ENCODE measurements at regions not wholly inside any gene's neighbourhood (a gene's known extent, or its start where the extent isn't known, plus 50 kb on each side); places are given as distances from the start of the nearest gene placed in this dataset.

DNA sequence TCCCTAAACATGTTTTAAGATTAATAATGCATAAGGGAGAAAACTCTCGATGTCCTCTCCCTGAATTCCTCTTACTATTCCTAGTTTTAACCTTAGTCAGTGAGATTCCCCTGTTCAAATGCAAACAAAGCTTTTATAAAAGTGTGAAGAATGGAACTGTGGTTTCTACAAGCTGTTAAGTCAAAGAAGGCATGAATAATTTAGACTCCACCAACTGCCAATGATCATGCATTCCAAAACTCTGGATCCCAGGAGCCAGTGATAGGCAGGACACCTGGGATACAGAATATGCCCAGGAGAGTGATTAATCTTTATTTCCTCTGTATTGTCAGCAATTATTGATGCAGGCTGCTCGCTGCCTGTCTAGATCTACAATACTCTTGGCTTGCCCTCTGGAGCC, 190.3 kb upstream of the ATF7IP start:
- peaks cover 5% of the 10 kb centered on the region for H3K9me3 Mint-ChIP-seq
- no peaks in the 10 kb centered on the region for H3K4me1 Mint-ChIP-seq
- no peak overlapping the region for H3K27ac Mint-ChIP-seq
- no peak overlapping the region for H3K4me3 Mint-ChIP-seq
- TF ChIP-seq, protein P1, sequence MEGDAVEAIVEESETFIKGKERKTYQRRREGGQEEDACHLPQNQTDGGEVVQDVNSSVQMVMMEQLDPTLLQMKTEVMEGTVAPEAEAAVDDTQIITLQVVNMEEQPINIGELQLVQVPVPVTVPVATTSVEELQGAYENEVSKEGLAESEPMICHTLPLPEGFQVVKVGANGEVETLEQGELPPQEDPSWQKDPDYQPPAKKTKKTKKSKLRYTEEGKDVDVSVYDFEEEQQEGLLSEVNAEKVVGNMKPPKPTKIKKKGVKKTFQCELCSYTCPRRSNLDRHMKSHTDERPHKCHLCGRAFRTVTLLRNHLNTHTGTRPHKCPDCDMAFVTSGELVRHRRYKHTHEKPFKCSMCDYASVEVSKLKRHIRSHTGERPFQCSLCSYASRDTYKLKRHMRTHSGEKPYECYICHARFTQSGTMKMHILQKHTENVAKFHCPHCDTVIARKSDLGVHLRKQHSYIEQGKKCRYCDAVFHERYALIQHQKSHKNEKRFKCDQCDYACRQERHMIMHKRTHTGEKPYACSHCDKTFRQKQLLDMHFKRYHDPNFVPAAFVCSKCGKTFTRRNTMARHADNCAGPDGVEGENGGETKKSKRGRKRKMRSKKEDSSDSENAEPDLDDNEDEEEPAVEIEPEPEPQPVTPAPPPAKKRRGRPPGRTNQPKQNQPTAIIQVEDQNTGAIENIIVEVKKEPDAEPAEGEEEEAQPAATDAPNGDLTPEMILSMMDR (IDR thresholded peaks at IDR 0.05), result no peak
- no peaks in the 10 kb centered on the region for H3K36me3 Mint-ChIP-seq (ENCODE audit: low read depth)
- peaks cover 9% of the 10 kb centered on the region for H3K27me3 Mint-ChIP-seq (ENCODE audit: low read depth, poor library complexity)
- DNase-seq, result no peak

DNA sequence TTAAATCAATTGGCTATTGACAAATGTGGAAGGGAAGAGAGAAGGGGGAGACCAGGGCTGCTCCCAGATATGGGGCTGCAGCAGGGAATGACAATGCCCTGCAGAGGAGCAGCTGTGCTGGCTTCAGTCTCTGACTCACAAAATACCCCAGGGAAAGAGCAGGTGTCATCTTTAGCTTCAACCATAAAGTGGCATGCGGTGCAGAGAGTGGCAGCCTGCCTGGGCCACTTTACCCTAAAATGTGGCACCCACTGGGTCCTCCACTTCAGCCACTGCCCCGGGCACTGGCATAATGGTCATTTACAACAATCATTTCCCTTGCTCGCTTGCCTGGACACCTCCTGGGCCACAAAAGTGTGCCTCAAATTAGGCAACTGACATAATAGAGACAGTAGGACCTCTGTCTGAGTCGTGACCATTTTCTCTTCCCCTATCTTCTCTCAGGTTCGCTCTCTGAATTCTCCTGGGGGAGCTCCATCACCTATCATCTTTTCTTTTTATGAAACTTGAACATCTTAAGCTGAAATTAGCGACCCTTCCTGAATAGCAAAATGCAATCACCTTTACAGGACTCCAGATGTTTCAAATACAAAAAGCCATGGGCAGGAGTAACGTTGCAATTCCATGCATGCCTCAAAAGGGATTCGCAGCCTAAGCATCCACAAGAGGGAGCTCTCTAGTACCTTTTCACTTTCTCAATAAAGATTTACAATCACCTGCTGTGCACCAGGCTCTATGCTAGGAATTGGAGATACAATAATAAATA, 179.9 kb upstream of the ATF7IP start:
- H3K27ac Mint-ChIP-seq, result no peak overlapping the region
- peak; percentile 39 for DNase-seq
- no peak overlapping the region for H3K4me3 Mint-ChIP-seq
- TF ChIP-seq, protein P1 (IDR thresholded peaks at IDR 0.05), result peak; percentile 74
- H3K4me1 Mint-ChIP-seq, result peaks cover 13% of the 10 kb centered on the region
- H3K36me3 Mint-ChIP-seq (ENCODE audit: low read depth), result no peaks in the 10 kb centered on the region
- H3K27me3 Mint-ChIP-seq (ENCODE audit: low read depth, poor library complexity), result peaks cover 8% of the 10 kb centered on the region
- peaks cover 10% of the 10 kb centered on the region for H3K9me3 Mint-ChIP-seq

GRCh38 chr12:14186193-14186502, 179.3 kb upstream of the ATF7IP start:
- Mint-ChIP-seq H3K27me3 (ENCODE audit: low read depth, poor library complexity) (peaks cover 8% of the 10 kb centered on the region), H3K27ac (no peak overlapping the region), H3K9me3 (peaks cover 5% of the 10 kb centered on the region), H3K36me3 (ENCODE audit: low read depth) (no peaks in the 10 kb centered on the region), H3K4me3 (no peak overlapping the region), H3K4me1 (peaks cover 13% of the 10 kb centered on the region)
- TF ChIP-seq, protein P1 (IDR thresholded peaks at IDR 0.05), result no peak
- no peak for DNase-seq

DNA sequence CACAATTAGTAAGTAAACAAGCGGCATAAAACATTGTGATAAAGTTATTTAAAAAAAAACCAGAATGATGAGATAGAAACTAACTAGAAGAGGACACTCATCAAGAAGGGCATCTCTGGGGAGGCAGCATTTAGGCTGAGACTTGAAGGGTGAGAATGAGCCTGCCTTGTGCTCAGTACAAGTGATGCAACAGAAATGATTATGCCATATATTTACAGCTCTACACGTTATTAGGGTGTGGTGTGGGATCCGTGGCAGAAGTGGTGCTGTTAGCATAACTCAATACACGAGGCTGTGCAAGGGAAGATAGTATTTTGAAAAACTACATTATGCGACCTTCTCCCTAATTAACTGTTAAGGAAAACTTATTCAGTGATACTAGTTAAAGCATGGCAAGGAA, 178.5 kb upstream of the ATF7IP start:
- H3K9me3 Mint-ChIP-seq, result no peaks in the 10 kb centered on the region
- TF ChIP-seq, protein P1 (IDR thresholded peaks at IDR 0.05), result no peak
- peaks cover 13% of the 10 kb centered on the region for H3K4me1 Mint-ChIP-seq
- DNase-seq, result no peak
- H3K36me3 Mint-ChIP-seq (ENCODE audit: low read depth), result no peaks in the 10 kb centered on the region
- H3K27me3 Mint-ChIP-seq (ENCODE audit: low read depth, poor library complexity), result peaks cover 8% of the 10 kb centered on the region
- H3K27ac Mint-ChIP-seq, result no peak overlapping the region
- H3K4me3 Mint-ChIP-seq, result no peak overlapping the region

DNA sequence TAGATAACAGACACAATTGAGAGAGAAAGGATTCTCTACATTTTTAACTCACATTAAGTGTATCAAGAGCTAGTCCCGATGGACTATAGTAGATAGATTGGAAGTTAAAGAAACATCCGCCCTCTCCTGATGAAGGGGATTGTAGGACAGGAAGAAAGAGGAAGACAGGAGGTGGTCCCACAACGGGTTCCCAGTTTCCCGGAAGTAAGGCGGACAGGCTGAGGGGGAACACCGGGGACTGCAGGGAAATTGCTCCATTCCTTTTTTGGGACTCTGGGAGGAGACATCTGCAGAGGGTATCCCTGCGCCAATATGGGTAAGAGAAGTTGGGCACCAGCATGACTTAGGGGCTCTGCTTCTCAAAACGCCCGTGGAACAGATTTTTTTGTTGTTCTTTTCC, 177.5 kb upstream of the ATF7IP start:
- Mint-ChIP-seq H3K27me3 (ENCODE audit: low read depth, poor library complexity) (peaks cover 8% of the 10 kb centered on the region), H3K4me3 (no peak overlapping the region), H3K4me1 (peaks cover 13% of the 10 kb centered on the region), H3K9me3 (no peaks in the 10 kb centered on the region), H3K27ac (no peak overlapping the region), H3K36me3 (ENCODE audit: low read depth) (no peaks in the 10 kb centered on the region)
- no peak for DNase-seq
- TF ChIP-seq, protein P1 (IDR thresholded peaks at IDR 0.05), result no peak

DNA sequence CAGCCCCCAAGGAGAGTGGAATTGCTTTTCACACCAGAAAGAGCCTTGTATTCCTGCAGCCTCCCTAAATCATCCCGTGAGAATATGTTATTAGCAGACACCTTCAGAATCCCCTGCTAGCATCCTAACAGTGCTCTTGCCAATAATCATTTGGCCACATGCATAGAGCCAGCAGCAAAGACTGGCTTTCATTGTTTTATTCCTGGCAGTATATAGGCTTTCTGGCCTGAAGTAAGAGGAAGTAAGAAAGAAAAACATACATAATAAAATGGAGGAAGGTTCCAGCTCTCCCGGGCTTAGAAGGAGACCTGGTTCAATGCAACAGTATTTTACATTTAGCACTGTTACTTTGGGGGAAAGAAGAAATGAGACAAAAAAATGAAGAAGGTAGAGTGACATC, 176.7 kb upstream of the ATF7IP start:
- TF ChIP-seq, protein P1 (IDR thresholded peaks at IDR 0.05), result no peak
- no peak overlapping the region for H3K4me3 Mint-ChIP-seq
- no peak overlapping the region for H3K27ac Mint-ChIP-seq
- peaks cover 8% of the 10 kb centered on the region for H3K27me3 Mint-ChIP-seq (ENCODE audit: low read depth, poor library complexity)
- H3K9me3 Mint-ChIP-seq, result no peaks in the 10 kb centered on the region
- no peak for DNase-seq
- H3K4me1 Mint-ChIP-seq, result peaks cover 13% of the 10 kb centered on the region
- H3K36me3 Mint-ChIP-seq (ENCODE audit: low read depth), result no peaks in the 10 kb centered on the region
